UCSD-AML1 (cell line): ENCODE measurements at regions not wholly inside any gene's neighbourhood (a gene's known extent, or its start where the extent isn't known, plus 50 kb on each side); places are given as distances from the start of the nearest gene placed in this dataset.

ENCODE experiments used
- DNase-seq: peaks from one replicate; lab custom pipeline; 2025; ENCODE audit not compliant: unreplicated experiment; lab: John Stamatoyannopoulos, UW

DNA sequence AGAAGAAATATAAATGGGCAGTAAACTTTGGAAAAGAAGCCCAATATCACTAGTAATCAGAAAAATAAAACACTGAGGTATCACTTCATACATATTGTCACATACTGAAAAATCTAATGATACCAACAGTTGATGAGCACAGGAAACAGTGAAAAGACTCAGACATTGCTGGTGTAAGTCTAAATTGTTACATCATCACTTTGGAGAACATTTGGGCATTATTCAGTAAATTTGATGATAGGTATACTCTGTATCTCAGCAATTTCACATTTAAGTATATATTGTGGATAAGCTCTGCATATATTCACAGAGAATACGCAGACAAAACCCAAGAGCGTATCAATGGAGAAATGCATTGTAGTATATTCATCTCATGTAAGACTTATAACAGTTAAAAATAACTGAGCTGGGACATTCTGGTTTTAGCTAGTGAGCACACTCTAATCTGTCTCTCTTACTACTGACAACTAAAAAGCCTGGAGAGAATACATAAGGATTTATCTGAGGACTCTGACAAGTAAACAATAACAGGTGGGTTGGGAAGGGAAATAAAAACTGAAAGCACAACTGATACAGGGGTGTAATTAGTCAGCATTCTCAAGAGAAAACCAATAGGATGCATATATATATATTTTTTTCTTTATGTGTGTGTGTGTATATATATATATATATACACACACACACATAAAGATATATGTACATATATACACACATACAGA is 212.7 kb upstream of the JUN start:
- no peak for DNase-seq

- no peak for DNase-seq
Measured at GRCh38 chr1:58997060-58997411, 213.2 kb upstream of the JUN start.

DNA sequence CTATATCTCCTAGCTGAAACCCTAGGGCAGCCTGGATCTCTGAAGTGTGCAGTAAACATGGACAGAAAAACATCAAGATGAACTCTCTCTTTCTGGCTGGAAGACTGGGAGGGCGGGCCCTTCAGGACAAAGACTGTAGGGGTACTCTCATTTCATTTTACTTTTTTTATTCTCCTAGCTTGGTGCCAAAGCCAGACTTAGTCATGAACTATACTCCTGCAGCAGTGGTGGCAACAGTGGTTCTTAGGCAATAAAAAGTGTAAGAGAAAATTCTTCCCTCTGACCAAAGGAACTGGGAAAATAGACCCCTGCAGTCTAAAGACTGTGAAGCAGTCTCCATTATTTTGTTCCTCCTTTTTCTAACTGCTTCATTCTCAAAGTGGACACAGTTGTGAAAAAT is 213.8 kb upstream of the JUN start:
- no peak for DNase-seq

GRCh38 chr1:58999676-59000075 is 215.8 kb upstream of the JUN start:
- DNase-seq = peak; percentile 27

DNA sequence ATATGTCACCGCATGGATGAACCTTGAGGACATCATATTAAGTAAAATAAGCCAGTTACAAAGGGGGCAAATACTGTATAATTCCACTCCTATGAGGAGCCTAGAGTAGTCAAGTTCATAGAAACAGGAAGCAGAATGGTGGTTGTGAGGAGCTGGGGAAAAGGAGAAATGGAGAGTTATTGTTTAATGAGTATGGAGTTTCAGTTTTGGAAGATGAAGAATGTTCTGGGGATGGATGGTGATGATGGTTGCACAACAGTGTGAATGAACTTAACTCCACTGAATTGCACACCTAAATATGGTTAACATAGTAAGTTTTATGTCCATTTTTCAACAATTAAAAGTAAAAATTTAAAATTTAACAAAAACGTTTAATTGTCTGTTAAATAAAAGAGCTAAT is 220.9 kb upstream of the JUN start:
- DNase-seq = no peak

GRCh38 chr1:59005491-59006288 is 221.8 kb upstream of the JUN start:
- no peak for DNase-seq

DNA sequence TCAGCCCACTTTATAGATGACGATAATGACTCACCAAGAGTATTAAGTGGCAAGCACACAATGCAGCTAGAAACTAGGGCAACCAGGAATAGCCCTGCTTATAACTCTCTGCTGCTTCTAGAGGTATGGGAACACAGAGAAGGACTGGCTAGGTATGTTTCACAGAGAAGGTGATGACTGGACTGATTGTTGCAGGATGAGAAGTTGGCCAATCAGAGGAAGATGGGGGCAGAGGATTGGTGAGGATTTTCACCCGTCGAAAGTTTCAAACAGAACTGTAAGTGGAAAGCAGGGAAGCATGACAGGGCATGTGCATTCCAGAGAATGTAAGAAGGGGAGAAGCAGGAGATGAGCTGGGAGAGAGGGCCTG is 222.4 kb upstream of the JUN start:
- DNase-seq = no peak

DNA sequence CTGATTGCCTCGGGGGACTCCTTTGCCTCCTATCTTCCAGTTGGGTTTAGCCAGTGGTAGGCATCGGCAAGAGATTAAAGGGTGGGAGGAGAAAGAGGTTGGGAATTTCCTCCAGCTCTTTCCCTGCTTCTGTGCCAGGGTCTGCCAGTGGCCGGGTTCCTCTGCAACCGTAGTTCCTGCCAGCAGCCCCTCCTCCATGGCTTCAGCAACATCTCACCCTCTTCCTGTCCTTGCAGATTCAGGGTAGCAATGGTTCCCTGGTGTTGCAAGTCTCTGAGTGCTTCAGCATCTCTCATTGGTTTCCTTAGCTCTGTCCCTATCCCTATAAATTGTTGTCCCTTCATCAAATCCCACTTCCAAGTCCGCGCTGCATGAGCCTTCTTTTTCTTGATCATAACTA is 223.1 kb upstream of the JUN start:
- DNase-seq = peak; percentile 16

GRCh38 chr1:59007429-59007819 is 223.6 kb upstream of the JUN start:
- no peak for DNase-seq

DNA sequence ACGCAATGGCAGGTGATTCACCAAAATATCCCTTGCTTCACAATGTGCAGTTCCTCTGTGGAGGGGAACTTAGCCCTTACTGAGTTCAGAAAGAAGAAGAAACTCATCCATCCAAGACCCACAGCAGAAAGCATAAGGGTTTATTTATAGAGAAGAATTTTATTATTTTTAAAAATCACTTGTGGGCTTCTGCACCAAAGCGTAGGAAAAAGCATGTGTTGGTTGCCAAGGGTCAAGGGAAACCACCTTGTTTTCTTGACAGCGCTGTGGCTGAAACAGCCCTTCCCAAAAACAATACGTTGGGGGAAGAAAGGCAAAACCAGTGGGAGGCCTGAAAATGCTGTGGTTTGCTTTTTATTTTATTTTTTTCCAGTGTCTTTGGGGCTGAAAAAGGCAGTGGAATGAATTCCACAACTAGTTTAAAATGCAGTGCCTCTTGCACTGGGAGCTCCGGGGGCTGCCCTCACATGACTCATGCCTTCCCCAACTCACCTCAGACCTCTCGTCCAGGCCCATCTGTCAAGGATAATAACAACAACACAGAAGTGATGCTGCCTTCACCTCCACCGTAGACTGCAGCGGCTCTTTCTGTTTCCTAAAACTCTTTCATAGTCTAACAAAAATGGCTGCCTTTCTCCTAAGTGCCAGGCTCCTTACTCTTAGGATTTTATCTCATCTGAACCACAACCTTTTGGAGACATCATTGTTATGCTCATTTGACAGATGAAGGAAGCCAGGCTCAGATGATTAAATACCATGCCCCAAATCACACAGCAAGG is 224.2 kb upstream of the JUN start:
- no peak for DNase-seq

DNA sequence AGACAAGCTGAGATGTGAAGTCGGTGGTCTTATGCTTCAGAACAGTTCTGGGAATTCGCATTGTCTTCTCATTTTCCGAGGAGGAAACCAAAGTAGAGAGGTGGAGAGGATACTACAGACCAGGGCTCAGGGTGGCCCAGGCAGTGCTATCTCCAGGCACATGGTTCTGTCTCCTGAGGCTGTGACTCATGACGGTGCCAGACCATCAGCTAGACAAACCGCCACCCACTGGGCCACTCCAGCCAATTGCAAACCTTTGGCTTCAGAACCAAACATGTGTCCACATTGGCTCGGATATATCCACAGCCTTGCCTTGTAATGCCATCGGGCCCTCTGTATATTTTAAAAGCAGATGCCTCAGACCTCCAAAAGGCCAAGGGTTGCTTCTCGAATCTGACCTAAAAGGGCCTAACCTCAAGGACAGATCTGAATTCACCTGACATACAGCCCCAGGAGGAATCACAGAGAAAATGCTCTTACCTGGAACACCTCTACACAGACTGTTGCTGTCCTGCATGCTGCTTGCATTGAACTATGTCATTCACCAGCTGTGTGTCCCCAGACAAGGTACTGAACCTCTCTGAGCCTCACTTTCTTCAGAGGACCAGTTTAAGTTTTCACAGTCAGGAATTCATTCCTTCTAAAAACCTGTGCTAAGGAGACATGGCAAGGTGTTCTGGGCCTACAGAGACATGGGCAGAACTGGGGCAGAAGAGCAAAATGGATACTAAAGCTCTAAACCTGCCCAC is 224.9 kb upstream of the JUN start:
- no peak for DNase-seq

- DNase-seq = no peak
Measured at GRCh38 chr1:59011663-59012062, 227.8 kb upstream of the JUN start.

DNA sequence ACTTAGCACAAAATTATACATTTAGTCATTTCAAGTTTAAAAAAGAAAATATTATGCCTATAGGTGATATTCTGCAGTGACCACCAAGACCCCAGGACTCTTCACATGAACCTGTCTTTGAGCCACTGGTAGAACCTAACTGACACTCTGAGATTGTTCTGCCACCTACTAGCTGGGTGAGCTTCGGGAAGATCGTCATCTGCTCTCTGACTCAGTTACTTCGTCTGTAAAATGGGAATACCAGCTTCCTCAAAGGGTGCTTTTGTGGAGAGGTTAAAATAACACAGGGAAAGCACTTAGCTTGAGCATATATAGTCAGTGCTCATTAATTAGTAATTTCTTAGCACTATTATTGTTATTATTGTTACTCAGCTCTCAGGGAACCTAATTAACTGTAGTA is 228.5 kb upstream of the JUN start:
- no peak for DNase-seq

- DNase-seq = no peak
Measured at GRCh38 chr1:59013276-59013927, 229.6 kb upstream of the JUN start.

- DNase-seq = no peak
Measured at GRCh38 chr1:59013928-59014279, 230.1 kb upstream of the JUN start.

GRCh38 chr1:59014827-59015226 is 231.0 kb upstream of the JUN start:
- no peak for DNase-seq

DNA sequence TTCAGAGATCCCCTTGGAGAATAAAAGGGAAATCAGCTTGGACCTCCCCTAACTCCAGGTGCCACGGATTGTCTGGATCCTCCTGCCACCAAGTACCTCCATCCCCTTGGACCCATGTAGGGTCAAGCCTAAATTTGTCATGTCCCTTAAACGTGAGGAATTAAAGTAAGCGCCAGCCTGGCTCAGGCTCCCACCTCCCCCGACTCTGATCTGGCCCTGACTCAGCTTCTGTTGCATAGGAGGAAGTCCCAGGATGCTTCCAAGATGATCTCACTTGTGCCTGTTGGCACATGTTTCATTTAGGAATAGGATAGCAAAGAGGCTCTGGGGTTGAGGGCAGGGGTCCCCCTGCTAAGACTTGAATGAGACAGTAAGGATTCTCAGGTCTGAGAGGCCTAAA is 231.9 kb upstream of the JUN start:
- no peak for DNase-seq

DNA sequence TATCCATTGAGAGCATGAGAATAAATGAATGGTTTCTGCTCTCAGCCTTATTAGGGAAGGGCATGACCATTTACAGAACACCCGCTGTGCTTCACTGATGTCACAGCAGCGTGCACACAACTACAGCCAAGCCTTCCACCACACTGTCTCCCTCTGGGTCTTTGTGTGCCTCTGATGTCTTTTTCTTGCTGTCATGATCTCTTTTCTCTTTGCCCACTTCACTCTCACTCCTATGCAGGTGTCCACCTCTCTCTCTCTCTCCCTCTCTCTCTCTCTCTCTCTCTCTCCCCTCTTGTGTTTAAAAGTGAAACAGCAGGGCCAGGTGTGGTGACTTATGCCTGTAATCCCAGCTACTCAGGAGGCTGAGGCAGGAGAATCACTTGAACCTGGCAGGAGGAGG is 232.5 kb upstream of the JUN start:
- DNase-seq = no peak

- DNase-seq = no peak
Measured at GRCh38 chr1:59017501-59018231, 233.8 kb upstream of the JUN start.

DNA sequence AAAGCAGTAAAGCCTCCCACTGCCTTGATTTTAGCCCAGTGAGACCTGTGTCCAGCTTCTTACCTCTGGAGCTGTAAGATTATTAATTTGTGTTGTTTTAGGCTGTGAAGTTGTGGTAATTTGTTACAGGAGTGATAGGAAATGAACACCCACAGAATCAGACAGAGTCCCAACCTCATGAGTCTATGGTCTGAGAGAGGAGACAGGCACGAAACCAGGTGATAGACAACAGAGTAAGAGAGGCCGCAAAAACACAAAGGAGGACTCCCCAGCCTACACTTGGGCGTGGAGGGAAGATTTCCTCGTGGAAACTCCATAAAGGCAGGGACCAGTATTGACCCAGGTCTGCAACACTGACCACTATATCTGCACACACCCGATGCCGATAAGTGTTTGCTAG is 234.6 kb upstream of the JUN start:
- no peak for DNase-seq
